ENCODE measurements at regions not wholly inside any gene's neighbourhood (a gene's known extent, or its start where the extent isn't known, plus 50 kb on each side); places are given as distances from the start of the nearest gene placed in this dataset.

DNA sequence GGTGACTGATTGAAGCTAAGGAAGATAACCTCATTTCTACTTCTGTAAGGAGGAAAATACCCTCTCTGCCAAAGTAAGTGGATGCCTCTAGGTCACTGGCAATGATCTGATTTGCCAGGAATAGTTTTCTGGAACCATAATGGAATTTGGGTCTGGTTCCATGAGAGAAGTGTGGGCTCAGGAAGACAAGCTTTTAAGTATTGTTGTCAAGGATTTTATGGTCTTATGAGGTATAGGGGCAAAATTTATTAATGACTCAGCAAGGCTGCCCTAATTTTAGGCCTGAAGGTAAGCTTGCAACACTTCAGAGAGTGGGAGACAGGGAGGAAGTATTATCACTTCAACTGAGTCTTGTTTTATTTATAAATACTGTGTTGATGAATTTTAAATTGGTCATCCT lies 322.6 kb upstream of the ACTBL2 start:
- Histone ChIP-seq H3K4me3 (no peak overlapping the region), H3K27ac (replicated peaks) (no peak overlapping the region), H3K4me1 (peaks cover 18% of the 10 kb centered on the region), H3K9me3 (replicated peaks) (no peaks in the 10 kb centered on the region), H3K36me3 (no peaks in the 10 kb centered on the region), H3K27me3 (ENCODE audit: low read depth) (no peaks in the 10 kb centered on the region)
- intact Hi-C loops (cut with micrococcal nuclease), result no loop called here
- no peak for DNase-seq
- TF ChIP-seq, protein P1, sequence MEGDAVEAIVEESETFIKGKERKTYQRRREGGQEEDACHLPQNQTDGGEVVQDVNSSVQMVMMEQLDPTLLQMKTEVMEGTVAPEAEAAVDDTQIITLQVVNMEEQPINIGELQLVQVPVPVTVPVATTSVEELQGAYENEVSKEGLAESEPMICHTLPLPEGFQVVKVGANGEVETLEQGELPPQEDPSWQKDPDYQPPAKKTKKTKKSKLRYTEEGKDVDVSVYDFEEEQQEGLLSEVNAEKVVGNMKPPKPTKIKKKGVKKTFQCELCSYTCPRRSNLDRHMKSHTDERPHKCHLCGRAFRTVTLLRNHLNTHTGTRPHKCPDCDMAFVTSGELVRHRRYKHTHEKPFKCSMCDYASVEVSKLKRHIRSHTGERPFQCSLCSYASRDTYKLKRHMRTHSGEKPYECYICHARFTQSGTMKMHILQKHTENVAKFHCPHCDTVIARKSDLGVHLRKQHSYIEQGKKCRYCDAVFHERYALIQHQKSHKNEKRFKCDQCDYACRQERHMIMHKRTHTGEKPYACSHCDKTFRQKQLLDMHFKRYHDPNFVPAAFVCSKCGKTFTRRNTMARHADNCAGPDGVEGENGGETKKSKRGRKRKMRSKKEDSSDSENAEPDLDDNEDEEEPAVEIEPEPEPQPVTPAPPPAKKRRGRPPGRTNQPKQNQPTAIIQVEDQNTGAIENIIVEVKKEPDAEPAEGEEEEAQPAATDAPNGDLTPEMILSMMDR (IDR thresholded peaks at IDR 0.05; ENCODE audit: borderline replicate concordance), result no peak

DNA sequence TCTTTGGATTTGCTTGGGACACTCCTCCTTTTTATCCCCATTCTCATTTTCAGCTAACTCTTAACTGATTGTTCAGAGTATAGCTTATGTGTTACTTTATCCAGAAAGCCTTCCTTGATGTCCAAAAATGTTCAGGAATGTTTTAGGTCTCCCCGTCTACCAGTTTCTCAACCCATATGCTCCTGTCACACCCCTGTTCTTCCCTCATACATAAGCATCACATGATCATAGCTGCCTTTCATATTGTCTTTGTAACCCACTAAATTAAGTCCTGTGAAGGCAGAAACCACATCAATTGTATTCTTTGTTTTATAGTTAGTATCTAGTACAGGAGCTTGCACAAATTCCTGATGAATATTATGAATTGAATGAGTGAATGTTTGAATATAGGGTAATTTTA lies 321.9 kb upstream of the ACTBL2 start:
- Histone ChIP-seq H3K4me1 (peaks cover 18% of the 10 kb centered on the region), H3K27me3 (ENCODE audit: low read depth) (no peaks in the 10 kb centered on the region), H3K36me3 (no peaks in the 10 kb centered on the region), H3K27ac (replicated peaks) (no peak overlapping the region), H3K9me3 (replicated peaks) (no peaks in the 10 kb centered on the region), H3K4me3 (no peak overlapping the region)
- intact Hi-C loops (cut with micrococcal nuclease), result no loop called here
- no peak for DNase-seq
- TF ChIP-seq, protein P1 (IDR thresholded peaks at IDR 0.05; ENCODE audit: borderline replicate concordance), result no peak

GRCh38 chr5:57804007-57804444 lies 321.4 kb upstream of the ACTBL2 start:
- H3K27ac ChIP-seq (replicated peaks), result no peak overlapping the region
- no peak for DNase-seq
- intact Hi-C loops (cut with micrococcal nuclease), result no loop called here
- H3K9me3 ChIP-seq (replicated peaks), result no peaks in the 10 kb centered on the region
- H3K36me3 ChIP-seq, result no peaks in the 10 kb centered on the region
- TF ChIP-seq, protein P1 (IDR thresholded peaks at IDR 0.05; ENCODE audit: borderline replicate concordance), result no peak
- no peaks in the 10 kb centered on the region for H3K27me3 ChIP-seq (ENCODE audit: low read depth)
- peaks cover 18% of the 10 kb centered on the region for H3K4me1 ChIP-seq
- no peak overlapping the region for H3K4me3 ChIP-seq

DNA sequence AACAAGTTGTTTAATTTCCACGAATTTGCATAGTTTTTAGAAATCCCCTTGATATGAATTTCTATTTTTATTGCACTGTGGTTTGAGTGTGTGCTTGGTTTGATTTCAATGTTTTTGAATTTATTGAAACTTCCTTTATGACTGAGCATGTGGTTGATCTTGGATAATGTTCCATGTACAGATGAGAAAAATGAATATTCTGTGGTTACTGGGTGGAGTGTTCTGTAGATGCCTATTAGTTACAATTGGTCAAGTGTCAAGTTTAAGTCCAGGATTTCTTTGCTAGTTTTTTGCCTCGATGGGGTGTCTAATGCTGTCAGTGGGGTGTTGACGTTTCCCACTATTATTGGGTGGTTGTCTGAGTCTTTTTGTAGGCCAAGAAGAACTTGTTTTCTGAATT lies 319.5 kb upstream of the ACTBL2 start:
- no peaks in the 10 kb centered on the region for H3K9me3 ChIP-seq (replicated peaks)
- peaks cover 18% of the 10 kb centered on the region for H3K4me1 ChIP-seq
- H3K36me3 ChIP-seq, result no peaks in the 10 kb centered on the region
- intact Hi-C loops (cut with micrococcal nuclease), result no loop called here
- no peak overlapping the region for H3K4me3 ChIP-seq
- no peaks in the 10 kb centered on the region for H3K27me3 ChIP-seq (ENCODE audit: low read depth)
- no peak overlapping the region for H3K27ac ChIP-seq (replicated peaks)
- no peak for DNase-seq
- TF ChIP-seq, protein P1 (IDR thresholded peaks at IDR 0.05; ENCODE audit: borderline replicate concordance), result no peak

- Histone ChIP-seq H3K4me3 (no peak overlapping the region), H3K27me3 (ENCODE audit: low read depth) (no peaks in the 10 kb centered on the region), H3K27ac (replicated peaks) (no peak overlapping the region), H3K36me3 (no peaks in the 10 kb centered on the region), H3K4me1 (peaks cover 7% of the 10 kb centered on the region), H3K9me3 (replicated peaks) (no peaks in the 10 kb centered on the region)
- intact Hi-C loops (cut with micrococcal nuclease), result no loop called here
- DNase-seq, result no peak
- TF ChIP-seq, protein P1 (IDR thresholded peaks at IDR 0.05; ENCODE audit: borderline replicate concordance), result no peak
These were observed 312.6 kb upstream of the ACTBL2 start for GRCh38 chr5:57795203-57795602.

DNA sequence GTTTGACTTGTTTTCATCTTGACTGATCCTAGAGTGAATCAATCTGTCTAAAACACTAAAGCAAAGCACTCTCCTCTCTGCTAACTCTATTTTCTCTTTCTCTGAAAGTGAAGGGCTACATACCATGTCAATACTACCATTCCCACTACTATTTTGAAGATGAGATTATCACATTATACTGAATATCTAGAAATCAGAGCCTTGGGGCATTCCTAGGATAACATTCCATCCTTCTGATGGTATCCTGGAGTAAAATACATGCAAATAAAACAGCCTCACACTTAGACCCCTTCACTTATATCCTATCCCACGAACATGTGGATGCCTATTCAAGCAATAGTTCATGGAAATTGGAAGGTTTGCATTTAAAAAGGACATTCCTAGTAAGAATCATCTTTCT lies 309.3 kb upstream of the ACTBL2 start:
- no peaks in the 10 kb centered on the region for H3K27me3 ChIP-seq (ENCODE audit: low read depth)
- no peak overlapping the region for H3K4me3 ChIP-seq
- H3K36me3 ChIP-seq, result no peaks in the 10 kb centered on the region
- H3K27ac ChIP-seq (replicated peaks), result no peak overlapping the region
- TF ChIP-seq, protein P1 (IDR thresholded peaks at IDR 0.05; ENCODE audit: borderline replicate concordance), result no peak
- intact Hi-C loops (cut with micrococcal nuclease), result no loop called here
- DNase-seq, result no peak
- H3K4me1 ChIP-seq, result peaks cover 7% of the 10 kb centered on the region
- no peaks in the 10 kb centered on the region for H3K9me3 ChIP-seq (replicated peaks)
